KBM-7 (cell line): ENCODE measurements at regions not wholly inside any gene's neighbourhood (a gene's known extent, or its start where the extent isn't known, plus 50 kb on each side); places are given as distances from the start of the nearest gene placed in this dataset.
A peak's percentile ranks its signal among the peaks of the same experiment; 100 is the strongest.

Experiments
- DNase-seq: peaks from one replicate; pipeline ENCODE4 v3.0.0-alpha.2; 2015
- in situ Hi-C: fragments of 300-500 bp; cut with MboI; formaldehyde crosslinking; loops from 2 replicates; pipeline ENCODE4 v1.14.3; 2020; ENCODE audit warnings: low sequenced_read_pairs, low pct_unique_long_range_greater_than_20kb, mixed read lengths

GRCh38 chr6:11929241-11929835 lies 82.8 kb upstream of the HIVEP1 start:
- in situ Hi-C loops: no loop called here
- DNase-seq: no peak

- DNase-seq: no peak
- in situ Hi-C loops: no loop called here
These were observed 85.3 kb upstream of the HIVEP1 start for GRCh38 chr6:11926594-11927407.

- DNase-seq: no peak
- in situ Hi-C loops: no loop called here
These were observed 86.3 kb upstream of the HIVEP1 start for GRCh38 chr6:11925805-11926204.

- in situ Hi-C loops: no loop called here
- no peak for DNase-seq
These were observed 88.5 kb upstream of the HIVEP1 start for GRCh38 chr6:11923621-11924020.

- in situ Hi-C loops: no loop called here
These were observed 89.2 kb upstream of the HIVEP1 start for GRCh38 chr6:11922901-11923300.

GRCh38 chr6:11921751-11922150 lies 90.4 kb upstream of the HIVEP1 start:
- in situ Hi-C loops: no loop called here
- DNase-seq: no peak

More at GRCh38 chr6:11922901-11923300, 89.2 kb upstream of the HIVEP1 start:
- DNase-seq: no peak

- in situ Hi-C loops: no loop called here
These were observed 91.1 kb upstream of the HIVEP1 start for GRCh38 chr6:11921017-11921438.

GRCh38 chr6:11920566-11920965 lies 91.5 kb upstream of the HIVEP1 start:
- in situ Hi-C loops: no loop called here
- no peak for DNase-seq

More at GRCh38 chr6:11921017-11921438, 91.1 kb upstream of the HIVEP1 start:
- no peak for DNase-seq

- DNase-seq: no peak
- in situ Hi-C loops: no loop called here
These were observed 92.2 kb upstream of the HIVEP1 start for GRCh38 chr6:11919771-11920440.

GRCh38 chr6:11918739-11919605 lies 93.1 kb upstream of the HIVEP1 start:
- in situ Hi-C loops: no loop called here
- DNase-seq: no peak

- in situ Hi-C loops: no loop called here
- DNase-seq: no peak
These were observed 94.0 kb upstream of the HIVEP1 start for GRCh38 chr6:11917951-11918738.

GRCh38 chr6:11912420-11912819 lies 99.7 kb upstream of the HIVEP1 start:
- in situ Hi-C loops: no loop called here
- DNase-seq: peak; percentile 8

GRCh38 chr6:11911538-11911937 lies 100.6 kb upstream of the HIVEP1 start:
- in situ Hi-C loops: no loop called here

GRCh38 chr6:11909696-11910132 lies 102.4 kb upstream of the HIVEP1 start:
- in situ Hi-C loops: no loop called here
- no peak for DNase-seq

More at GRCh38 chr6:11911538-11911937, 100.6 kb upstream of the HIVEP1 start:
- DNase-seq: peak; percentile 44

- in situ Hi-C loops: no loop called here
- DNase-seq: no peak
These were observed 103.5 kb upstream of the HIVEP1 start for GRCh38 chr6:11908436-11909105.

GRCh38 chr6:11903645-11904044 lies 108.5 kb upstream of the HIVEP1 start:
- in situ Hi-C loops: no loop called here
- DNase-seq: no peak

- DNase-seq: no peak
- in situ Hi-C loops: no loop called here
These were observed 109.6 kb upstream of the HIVEP1 start for GRCh38 chr6:11902527-11902926.
